SK-N-SH (cell line): ENCODE measurements at regions not wholly inside any gene's neighbourhood (a gene's known extent, or its start where the extent isn't known, plus 50 kb on each side); places are given as distances from the start of the nearest gene placed in this dataset.

Source experiments
- ELF1 ChIP-seq: IDR thresholded peaks from 2 replicates; pipeline ENCODE4 v1.4.0; 2012
- EP300 ChIP-seq, 2 experiments: IDR thresholded peaks; 2 replicates each; pipeline versions ENCODE4 v1.4.0 to v1.6.1; 2012; ENCODE audit warnings: borderline replicate concordance in 1 of 2, low read depth in 1 of 2, low read length in 1 of 2
- FOXJ3 ChIP-seq: sonication (generic); formaldehyde crosslinking; IDR thresholded peaks from 2 replicates; pipeline ENCODE4 v1.5.1; 2020; ENCODE audit warnings: mild to moderate bottlenecking, missing genetic modification reagents
- GABPA ChIP-seq: IDR thresholded peaks from 2 replicates; pipeline ENCODE4 v1.4.0; 2012; ENCODE audit warnings: low read depth, mild to moderate bottlenecking
- JUND ChIP-seq: IDR thresholded peaks from 2 replicates; pipeline ENCODE4 v1.4.0; 2012
- POLR2AphosphoS5 ChIP-seq: IDR thresholded peaks from 2 replicates; pipeline ENCODE4 v1.6.1; 2012; ENCODE audit warnings: low read depth, low read length
- USF1 ChIP-seq: IDR thresholded peaks from 2 replicates; pipeline ENCODE4 v1.4.0; 2012; ENCODE audit warnings: low read depth, borderline replicate concordance
- YY1 ChIP-seq: IDR thresholded peaks from 2 replicates; pipeline ENCODE4 v1.4.0; 2012; ENCODE audit warnings: low read depth, mild to moderate bottlenecking
- TF ChIP-seq, protein P1 (sequence below): fragments of 200-600 bp; sonication (generic); IDR thresholded peaks from 2 replicates; pipeline ENCODE4 v1.6.1; 2017; ENCODE audit warnings: antibody characterized with exemption, mild to moderate bottlenecking, moderate library complexity

GRCh38 chr9:69955536-69956355, 87.9 kb upstream of the MAMDC2 start:
- no peak for TF ChIP-seq GABPA
- TF ChIP-seq EP300 (IDR thresholded peaks at IDR 0.05; ENCODE audit: borderline replicate concordance in 1 of 2, low read depth in 1 of 2, low read length in 1 of 2) = no peak
- TF ChIP-seq JUND = no peak
- TF ChIP-seq, protein P1, sequence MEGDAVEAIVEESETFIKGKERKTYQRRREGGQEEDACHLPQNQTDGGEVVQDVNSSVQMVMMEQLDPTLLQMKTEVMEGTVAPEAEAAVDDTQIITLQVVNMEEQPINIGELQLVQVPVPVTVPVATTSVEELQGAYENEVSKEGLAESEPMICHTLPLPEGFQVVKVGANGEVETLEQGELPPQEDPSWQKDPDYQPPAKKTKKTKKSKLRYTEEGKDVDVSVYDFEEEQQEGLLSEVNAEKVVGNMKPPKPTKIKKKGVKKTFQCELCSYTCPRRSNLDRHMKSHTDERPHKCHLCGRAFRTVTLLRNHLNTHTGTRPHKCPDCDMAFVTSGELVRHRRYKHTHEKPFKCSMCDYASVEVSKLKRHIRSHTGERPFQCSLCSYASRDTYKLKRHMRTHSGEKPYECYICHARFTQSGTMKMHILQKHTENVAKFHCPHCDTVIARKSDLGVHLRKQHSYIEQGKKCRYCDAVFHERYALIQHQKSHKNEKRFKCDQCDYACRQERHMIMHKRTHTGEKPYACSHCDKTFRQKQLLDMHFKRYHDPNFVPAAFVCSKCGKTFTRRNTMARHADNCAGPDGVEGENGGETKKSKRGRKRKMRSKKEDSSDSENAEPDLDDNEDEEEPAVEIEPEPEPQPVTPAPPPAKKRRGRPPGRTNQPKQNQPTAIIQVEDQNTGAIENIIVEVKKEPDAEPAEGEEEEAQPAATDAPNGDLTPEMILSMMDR = no peak
- TF ChIP-seq YY1 = no peak
- TF ChIP-seq FOXJ3 (CRISPR knock-in tag) = no peak
- TF ChIP-seq USF1 = no peak
- TF ChIP-seq ELF1 = no peak
- TF ChIP-seq POLR2AphosphoS5 = no peak
